Mammary epithelial cell (primary cell): ENCODE measurements at regions not wholly inside any gene's neighbourhood (a gene's known extent, or its start where the extent isn't known, plus 50 kb on each side); places are given as distances from the start of the nearest gene placed in this dataset.

Experiments
- EZH2 ChIP-seq: IDR thresholded peaks from 2 replicates; pipeline ENCODE4 v1.6.1; 2012; ENCODE audit warnings: low read length, inconsistent platforms, borderline replicate concordance
- TF ChIP-seq, protein P1 (sequence below), 2 donors: IDR thresholded peaks in 1 of 2; conservative IDR thresholded peaks in 1 of 2; 2 replicates each; pipeline ENCODE4 v1.5.1; 2011 to 2012; ENCODE audit warnings: inconsistent platforms in 2 of 2, low read length in 2 of 2, mild to moderate bottlenecking in 2 of 2, control low read depth in 1 of 2, low read depth in 1 of 2; ENCODE audit not compliant: insufficient read depth in 1 of 2; ENCODE audit errors: extremely low read depth in 1 of 2

DNA sequence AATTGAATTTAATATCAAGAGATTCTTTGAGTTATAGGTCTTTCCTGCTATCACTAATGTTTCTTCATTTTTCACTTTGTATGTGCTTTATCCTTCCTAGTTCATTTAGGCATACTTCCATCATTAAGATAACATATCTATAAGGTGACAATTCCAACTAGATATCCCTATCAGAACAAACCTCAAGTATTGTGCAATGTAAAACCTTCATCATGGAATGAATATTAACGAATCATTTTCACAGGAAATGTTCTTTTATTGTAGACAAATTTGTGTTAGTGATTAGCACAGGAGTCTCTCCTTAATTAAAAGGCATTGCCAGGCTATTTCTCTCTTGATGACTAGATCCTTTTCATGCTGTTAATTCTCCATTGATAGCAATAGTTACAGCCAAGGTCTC is 236.5 kb upstream of the MME start:
- TF ChIP-seq, protein P1, sequence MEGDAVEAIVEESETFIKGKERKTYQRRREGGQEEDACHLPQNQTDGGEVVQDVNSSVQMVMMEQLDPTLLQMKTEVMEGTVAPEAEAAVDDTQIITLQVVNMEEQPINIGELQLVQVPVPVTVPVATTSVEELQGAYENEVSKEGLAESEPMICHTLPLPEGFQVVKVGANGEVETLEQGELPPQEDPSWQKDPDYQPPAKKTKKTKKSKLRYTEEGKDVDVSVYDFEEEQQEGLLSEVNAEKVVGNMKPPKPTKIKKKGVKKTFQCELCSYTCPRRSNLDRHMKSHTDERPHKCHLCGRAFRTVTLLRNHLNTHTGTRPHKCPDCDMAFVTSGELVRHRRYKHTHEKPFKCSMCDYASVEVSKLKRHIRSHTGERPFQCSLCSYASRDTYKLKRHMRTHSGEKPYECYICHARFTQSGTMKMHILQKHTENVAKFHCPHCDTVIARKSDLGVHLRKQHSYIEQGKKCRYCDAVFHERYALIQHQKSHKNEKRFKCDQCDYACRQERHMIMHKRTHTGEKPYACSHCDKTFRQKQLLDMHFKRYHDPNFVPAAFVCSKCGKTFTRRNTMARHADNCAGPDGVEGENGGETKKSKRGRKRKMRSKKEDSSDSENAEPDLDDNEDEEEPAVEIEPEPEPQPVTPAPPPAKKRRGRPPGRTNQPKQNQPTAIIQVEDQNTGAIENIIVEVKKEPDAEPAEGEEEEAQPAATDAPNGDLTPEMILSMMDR (conservative IDR thresholded peaks at IDR 0.05 in 1 of 2, IDR thresholded peaks at IDR 0.05 in 1 of 2; ENCODE audit: extremely low read depth in 1 of 2, insufficient read depth in 1 of 2, low read depth in 1 of 2, low read length in 2 of 2), result no peak
- no peak for TF ChIP-seq EZH2
